ENCODE measurements at regions not wholly inside any gene's neighbourhood (a gene's known extent, or its start where the extent isn't known, plus 50 kb on each side); places are given as distances from the start of the nearest gene placed in this dataset.

- ChIA-PET CTCF (no interaction called here), POLR2A (no interaction called here)
- no peak for DNase-seq (ENCODE audit: low read depth, low spot score)
- TF ChIP-seq, protein P1, sequence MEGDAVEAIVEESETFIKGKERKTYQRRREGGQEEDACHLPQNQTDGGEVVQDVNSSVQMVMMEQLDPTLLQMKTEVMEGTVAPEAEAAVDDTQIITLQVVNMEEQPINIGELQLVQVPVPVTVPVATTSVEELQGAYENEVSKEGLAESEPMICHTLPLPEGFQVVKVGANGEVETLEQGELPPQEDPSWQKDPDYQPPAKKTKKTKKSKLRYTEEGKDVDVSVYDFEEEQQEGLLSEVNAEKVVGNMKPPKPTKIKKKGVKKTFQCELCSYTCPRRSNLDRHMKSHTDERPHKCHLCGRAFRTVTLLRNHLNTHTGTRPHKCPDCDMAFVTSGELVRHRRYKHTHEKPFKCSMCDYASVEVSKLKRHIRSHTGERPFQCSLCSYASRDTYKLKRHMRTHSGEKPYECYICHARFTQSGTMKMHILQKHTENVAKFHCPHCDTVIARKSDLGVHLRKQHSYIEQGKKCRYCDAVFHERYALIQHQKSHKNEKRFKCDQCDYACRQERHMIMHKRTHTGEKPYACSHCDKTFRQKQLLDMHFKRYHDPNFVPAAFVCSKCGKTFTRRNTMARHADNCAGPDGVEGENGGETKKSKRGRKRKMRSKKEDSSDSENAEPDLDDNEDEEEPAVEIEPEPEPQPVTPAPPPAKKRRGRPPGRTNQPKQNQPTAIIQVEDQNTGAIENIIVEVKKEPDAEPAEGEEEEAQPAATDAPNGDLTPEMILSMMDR (IDR thresholded peaks at IDR 0.05; ENCODE audit: insufficient read depth, low read length, missing control alignments), result no peak
- H3K4me3 ChIP-seq (ENCODE audit: low read depth, low read length), result no peak overlapping the region
Observed at GRCh38 chr11:112369374-112369773, 108.7 kb upstream of the PLET1 start.

DNA sequence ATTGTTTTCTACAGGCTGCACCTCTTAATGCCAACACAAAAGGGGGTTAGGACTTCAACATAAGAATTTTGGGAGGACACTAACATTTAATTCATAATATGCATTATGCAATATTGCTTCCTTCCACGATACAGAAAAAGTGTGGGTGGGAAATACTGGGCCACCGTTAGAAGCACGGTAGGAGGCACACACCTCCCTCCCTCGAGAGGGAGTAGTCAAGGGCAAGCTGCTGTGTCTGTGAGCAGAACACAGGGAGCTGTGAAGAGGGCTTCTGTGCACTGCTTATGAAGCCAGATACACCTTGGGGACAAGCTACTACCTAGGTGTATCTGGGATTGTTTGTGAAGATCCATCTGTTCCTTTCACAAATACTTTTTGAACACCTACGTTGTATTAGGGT is 109.3 kb upstream of the PLET1 start:
- POLR2A ChIA-PET, result no interaction called here

GRCh38 chr11:112374486-112375140 is 114.0 kb upstream of the PLET1 start:
- ChIA-PET POLR2A (no interaction called here), CTCF (no interaction called here)
- TF ChIP-seq, protein P1 (IDR thresholded peaks at IDR 0.05; ENCODE audit: insufficient read depth, low read length, missing control alignments), result no peak
- DNase-seq (ENCODE audit: low read depth, low spot score), result no peak
- H3K4me3 ChIP-seq (ENCODE audit: low read depth, low read length), result no peak overlapping the region

More for the DNA sequence above, 109.3 kb upstream of the PLET1 start:
- no peak for DNase-seq (ENCODE audit: low read depth, low spot score)
- TF ChIP-seq, protein P1 (IDR thresholded peaks at IDR 0.05; ENCODE audit: insufficient read depth, low read length, missing control alignments), result no peak
- H3K4me3 ChIP-seq (ENCODE audit: low read depth, low read length), result no peak overlapping the region
- CTCF ChIA-PET, result no interaction called here

DNA sequence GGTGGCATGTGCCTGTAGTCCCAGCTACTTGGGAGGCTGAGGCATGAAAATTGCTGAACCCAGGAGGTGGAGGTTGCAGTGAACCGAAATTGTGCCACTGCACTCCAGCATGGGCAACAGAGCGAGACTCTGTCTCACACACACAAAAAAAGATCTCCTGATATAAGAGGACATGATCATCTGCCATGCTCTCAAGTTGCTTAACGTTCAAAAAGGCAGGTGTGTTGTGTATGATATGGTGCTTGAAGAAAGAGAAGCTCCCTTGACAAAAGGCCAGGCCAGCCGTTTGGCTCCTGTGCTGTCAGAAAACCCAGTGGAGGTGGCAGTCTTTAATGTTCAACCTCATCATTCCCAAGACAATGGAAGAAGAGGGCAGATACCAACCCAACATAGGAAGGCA is 117.3 kb upstream of the PLET1 start:
- POLR2A ChIA-PET, result no interaction called here
- DNase-seq (ENCODE audit: low read depth, low spot score), result no peak

DNA sequence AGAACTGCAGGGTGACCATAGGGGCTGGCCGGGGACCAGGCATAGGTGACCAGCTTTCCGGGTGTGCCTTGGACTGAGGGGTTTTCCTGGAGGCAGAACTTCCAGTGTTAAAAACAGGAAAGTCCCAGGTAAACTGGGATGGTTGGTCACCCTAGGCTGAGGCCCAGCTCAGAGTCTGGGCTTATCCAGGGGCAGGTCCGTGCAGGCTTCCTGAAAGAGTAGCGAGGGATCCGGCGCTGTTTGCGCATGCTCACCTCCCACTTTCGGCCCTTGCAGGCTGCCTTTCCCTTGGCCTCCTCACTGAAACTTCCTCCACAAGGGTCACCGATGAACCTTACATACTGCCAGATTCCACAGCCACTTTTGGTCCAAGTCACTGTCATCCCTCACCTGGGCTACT is 119.8 kb upstream of the PLET1 start:
- DNase-seq (ENCODE audit: low read depth, low spot score), result no peak
- H3K4me3 ChIP-seq (ENCODE audit: low read depth, low read length), result no peak overlapping the region
- ChIA-PET CTCF (no interaction called here), POLR2A (no interaction called here)
- TF ChIP-seq, protein P1 (IDR thresholded peaks at IDR 0.05; ENCODE audit: insufficient read depth, low read length, missing control alignments), result no peak

More for the DNA sequence above, 117.3 kb upstream of the PLET1 start:
- CTCF ChIA-PET, result no interaction called here
- TF ChIP-seq, protein P1 (IDR thresholded peaks at IDR 0.05; ENCODE audit: insufficient read depth, low read length, missing control alignments), result no peak
- no peak overlapping the region for H3K4me3 ChIP-seq (ENCODE audit: low read depth, low read length)

GRCh38 chr11:112381578-112381977 is 120.9 kb upstream of the PLET1 start:
- TF ChIP-seq, protein P1 (IDR thresholded peaks at IDR 0.05; ENCODE audit: insufficient read depth, low read length, missing control alignments), result no peak
- ChIA-PET POLR2A (no interaction called here), CTCF (no interaction called here)
- H3K4me3 ChIP-seq (ENCODE audit: low read depth, low read length), result no peak overlapping the region
- DNase-seq (ENCODE audit: low read depth, low spot score), result no peak
